GM18867 (cell line): ENCODE measurements at regions not wholly inside any gene's neighbourhood (a gene's known extent, or its start where the extent isn't known, plus 50 kb on each side); places are given as distances from the start of the nearest gene placed in this dataset.
"Not testable (repeated sequence)": the region's sequence is repeated elsewhere in the genome, so short reads cannot be mapped to it uniquely, and the experiment has no call there.

ENCODE experiments used
- ATAC-seq: cut with Tn5 transposase; IDR thresholded peaks from one replicate; pipeline ENCODE4 v1.9.1; 2021; ENCODE audit warnings: mild to moderate bottlenecking, moderate library complexity; ENCODE audit not compliant: unreplicated experiment

DNA sequence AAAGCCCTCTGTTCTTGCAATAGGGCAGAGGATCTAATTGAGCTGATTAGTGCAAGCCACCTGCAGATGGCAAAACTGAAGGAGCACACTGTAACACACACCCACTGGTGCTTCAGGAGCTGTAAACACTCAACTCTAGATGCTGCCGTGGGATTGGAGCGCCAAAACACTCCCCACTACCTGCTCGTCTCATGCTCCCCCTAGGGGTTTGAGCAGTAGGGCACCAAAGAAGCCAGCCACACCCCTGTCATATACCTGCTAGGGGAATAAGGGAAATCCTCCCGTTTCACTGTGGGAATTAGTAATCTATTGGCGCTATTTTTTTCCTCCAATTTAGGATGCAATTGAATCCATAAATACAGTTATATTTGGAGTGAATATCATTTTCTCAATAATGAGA lies 360.2 kb downstream of the GLUD2 start:
- ATAC-seq, result peak; percentile 42

- not testable (repeated sequence) for ATAC-seq
These were observed 384.1 kb downstream of the GLUD2 start for GRCh38 chrX:121431514-121431913.

DNA sequence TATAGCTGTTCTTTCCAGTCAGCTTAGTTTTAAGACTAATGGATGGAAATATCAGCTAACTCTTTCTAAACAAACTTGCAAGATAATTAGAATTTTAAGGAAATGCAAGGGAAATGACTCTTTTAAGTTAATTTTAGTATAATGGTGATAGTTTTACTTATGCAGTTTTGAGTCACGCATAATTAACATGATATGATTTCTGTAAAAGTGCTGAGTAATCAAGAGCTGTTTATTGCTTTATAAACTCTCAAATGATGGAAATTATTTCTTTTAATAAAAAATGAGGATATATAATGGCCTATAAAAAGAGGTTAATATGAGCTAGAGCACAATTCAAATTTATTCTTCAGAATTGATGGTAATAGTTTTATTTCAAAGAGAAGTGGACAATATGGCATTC lies 385.9 kb downstream of the GLUD2 start:
- no peak for ATAC-seq

DNA sequence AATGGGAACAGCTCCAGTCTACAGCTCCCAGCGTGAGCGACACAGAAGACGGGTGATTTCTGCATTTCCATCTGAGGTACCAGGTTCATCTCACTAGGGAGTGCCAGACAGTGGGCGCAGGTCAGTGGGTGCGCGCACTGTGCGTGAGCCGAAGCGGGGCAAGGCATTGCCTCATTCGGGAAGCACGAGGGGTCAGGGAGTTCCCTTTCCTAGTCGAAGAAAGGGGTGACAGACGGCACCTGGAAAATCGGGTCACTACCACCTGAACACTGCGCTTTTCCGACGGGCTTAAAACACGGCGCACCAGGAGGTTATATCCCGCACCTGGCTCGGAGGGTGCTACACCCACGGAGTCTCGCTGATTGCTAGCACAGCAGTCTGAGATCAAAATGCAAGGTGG lies 390.3 kb downstream of the GLUD2 start:
- not testable (repeated sequence) for ATAC-seq

DNA sequence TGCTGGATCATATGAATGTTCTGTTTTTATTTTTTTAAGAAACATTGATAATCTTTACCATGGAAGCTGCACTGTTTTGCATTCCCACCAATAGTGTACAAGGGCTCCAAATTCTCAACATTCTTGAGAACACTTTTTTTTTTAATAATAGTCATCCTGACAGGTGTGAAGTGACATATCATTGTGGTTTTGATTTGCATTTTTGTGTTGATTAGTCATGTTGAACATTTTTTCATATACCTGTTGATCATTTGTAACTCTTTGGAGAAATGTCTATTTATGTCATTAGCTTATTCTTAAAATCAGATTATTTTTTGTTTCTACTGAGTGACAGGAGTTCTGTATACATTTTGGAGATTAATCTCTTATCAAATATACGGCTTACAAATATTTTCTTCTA lies 408.5 kb downstream of the GLUD2 start:
- ATAC-seq, result peak; percentile 65

DNA sequence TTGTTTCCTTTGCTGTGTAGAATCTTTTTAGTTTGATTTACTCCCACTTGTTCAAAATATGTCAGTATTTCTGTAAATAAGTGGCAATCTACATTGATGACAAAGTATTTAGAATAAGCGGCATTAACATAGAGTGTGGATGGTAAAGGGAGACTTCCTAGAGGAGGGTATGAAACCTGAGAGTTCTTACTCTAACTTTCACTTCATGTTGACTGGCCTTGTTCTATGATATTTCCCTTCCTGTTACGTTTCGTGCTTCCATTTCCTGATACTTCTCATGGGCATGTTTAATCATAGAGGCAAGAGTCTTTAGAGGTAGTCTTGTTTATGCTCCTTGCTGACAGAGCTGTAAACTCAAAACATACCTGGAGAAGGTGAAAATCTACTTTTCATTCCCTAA lies 408.9 kb downstream of the GLUD2 start:
- peak; percentile 88 for ATAC-seq

GRCh38 chrX:121457096-121457495 lies 409.7 kb downstream of the GLUD2 start:
- no peak for ATAC-seq

DNA sequence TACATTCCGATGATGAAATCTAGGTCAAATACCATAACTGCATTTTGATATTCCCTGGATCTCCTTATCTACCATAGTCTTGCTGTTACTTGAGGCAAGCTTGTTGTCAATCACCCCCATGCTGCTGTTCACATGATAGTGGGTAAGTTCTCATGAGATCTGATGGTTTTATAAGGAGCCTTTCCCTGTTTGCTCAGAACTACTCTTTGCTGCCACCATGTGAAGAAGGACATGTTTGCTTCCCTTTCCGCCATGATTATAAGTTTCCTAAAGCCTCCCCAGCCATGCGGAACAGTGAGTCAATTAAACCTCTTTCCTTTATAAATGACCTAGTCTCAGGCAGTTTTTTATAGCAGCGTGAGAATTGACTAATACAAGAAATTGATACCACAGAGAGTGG lies 432.0 kb downstream of the GLUD2 start:
- ATAC-seq, result no peak

DNA sequence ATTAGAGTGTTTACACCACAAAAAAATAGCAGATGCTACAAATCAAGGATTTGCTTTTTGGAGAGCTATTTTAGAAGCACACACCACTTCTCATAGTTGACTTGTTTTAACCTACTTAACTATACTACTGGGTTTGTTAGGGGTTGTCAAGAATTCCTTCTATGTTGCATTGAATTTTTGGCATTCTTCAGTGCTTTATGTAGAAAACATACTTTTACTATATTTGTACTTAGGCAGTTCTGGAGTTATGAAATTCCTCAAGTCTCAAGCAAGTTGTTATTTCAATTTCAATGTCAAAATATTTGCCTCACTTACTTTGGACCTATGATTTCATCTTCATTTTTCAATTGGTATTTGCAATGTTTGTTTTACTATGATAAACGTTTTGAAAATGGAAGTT lies 449.6 kb downstream of the GLUD2 start:
- ATAC-seq, result no peak

DNA sequence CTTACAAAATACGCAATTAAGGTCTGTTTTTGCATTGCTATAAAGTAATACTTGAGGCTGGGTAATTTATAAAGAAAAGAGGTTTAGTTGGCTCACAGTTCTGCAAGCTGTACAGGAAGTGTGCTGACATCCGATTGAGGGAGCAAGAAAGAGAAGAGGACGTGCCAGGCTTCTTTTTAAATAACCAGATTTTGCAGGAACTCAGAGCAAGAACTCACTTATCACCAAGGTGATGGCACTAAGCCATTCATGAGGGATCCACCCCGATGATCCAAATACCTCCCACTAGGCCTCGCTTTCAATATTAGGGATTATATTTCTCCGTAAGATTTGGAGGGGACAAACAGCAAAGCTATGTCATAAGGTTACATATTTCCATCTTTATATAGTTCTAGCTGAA lies 456.7 kb downstream of the GLUD2 start:
- ATAC-seq, result no peak

GRCh38 chrX:121546317-121546716 lies 498.9 kb downstream of the GLUD2 start:
- no peak for ATAC-seq

- no peak for ATAC-seq
These were observed 511.5 kb downstream of the GLUD2 start for GRCh38 chrX:121558886-121559285.

- ATAC-seq, result no peak
These were observed 515.2 kb downstream of the GLUD2 start for GRCh38 chrX:121562616-121563015.

GRCh38 chrX:121569609-121570008 lies 522.2 kb downstream of the GLUD2 start:
- ATAC-seq, result peak; percentile 74

DNA sequence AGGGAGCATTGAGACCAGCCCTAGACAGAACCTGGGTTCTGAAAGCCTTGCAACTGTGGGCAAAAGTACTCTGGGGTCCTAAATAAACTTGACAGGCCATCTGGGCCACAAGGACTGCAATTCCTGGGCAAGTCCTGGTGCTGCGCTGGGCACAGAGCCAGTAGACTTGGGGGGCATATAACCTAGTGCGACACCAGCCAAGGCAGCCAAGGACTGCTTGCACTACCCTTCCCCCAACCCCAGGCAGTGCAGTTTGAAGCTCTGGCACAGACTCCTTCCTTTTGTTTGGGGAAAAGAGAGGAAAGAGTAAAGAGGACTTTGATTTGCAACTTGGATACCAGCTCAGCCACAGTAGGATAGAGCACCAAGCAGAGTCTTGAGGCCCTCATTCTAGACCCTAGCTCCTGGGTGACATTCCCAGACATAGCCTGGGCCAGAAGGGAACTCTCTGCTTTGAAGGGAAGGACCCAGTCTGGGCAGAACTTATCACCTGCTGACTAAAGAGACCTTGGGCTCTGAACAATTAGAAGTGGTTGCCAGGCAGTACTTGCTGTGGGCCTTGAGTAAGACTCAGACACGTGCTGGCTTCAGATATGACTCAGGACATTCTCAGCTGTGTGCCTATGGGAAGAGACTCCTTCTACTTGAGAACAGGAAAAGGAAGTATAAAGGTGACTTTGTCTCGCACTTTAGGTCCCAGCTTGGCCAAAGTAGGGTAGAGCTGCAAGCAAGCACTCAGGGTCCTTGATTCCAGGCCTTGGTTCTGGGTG lies 522.8 kb downstream of the GLUD2 start:
- peak; percentile 76 for ATAC-seq

- ATAC-seq, result no peak
These were observed 523.9 kb downstream of the GLUD2 start for GRCh38 chrX:121571333-121571732.

- ATAC-seq, result not testable (repeated sequence)
These were observed 527.0 kb downstream of the GLUD2 start for GRCh38 chrX:121574384-121574783.

GRCh38 chrX:121579016-121579760 lies 531.8 kb downstream of the GLUD2 start:
- ATAC-seq, result peak; percentile 85

DNA sequence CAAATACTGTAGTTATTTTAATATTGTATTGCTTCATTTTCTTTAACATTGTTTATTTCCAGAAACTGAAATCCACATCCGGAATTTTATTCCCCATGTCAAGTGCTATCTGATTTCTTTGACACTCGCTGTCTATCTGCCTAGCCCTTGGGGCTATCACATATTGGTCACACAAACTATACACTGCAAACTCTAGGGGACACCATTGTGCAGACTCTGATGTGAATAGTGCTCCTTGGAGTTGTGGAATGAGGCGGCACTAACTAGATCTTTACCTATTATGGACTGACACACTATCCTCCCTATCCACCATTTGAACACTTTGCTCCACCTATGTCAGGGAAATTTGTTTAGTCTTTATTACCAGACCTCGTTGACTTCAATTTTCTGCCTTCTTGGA lies 534.5 kb downstream of the GLUD2 start:
- no peak for ATAC-seq

DNA sequence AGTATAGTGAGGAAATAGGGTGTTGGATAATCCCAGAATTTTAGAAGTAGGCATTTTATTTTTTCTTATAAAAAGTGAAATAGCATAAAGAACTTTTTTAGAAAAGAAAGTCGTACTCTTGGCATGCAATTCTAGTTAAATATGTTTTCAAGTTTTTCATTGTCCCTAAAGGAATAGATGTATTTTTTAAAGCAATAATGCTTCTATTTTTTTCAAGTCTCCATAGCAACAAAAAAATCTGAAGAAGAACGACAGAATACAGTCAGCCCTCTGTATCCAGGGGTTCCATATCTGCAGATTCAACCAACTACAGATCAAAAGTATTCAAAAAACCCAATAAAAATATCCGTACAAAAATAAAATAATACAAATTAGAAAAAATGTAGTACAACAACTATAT lies 538.2 kb downstream of the GLUD2 start:
- ATAC-seq, result no peak

GRCh38 chrX:121592884-121593283 lies 545.5 kb downstream of the GLUD2 start:
- no peak for ATAC-seq

DNA sequence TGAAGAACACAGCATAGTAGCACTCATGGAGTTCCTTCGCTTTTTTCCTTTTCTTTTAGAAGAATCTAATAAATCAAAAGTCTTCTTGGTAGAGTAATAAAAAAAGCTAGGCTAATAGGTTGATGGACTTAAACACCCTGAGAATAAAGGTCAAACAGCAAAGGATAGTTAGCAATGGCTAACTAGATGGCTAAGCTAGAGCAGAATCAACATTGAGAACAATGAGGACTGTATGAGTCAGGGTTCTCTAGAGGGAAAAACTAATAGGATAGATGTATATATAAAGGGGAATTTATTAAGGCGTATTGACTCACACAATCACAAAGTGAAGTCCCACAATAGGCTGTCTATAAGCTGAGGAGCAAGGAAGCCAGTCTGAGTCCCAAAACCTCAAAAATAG lies 550.9 kb downstream of the GLUD2 start:
- ATAC-seq, result no peak
